SK-N-SH treated with all-trans-retinoic acid at 6 μM for 48 hours (cell line): ENCODE measurements at regions not wholly inside any gene's neighbourhood (a gene's known extent, or its start where the extent isn't known, plus 50 kb on each side); places are given as distances from the start of the nearest gene placed in this dataset.

Experiments
- ARNTL ChIP-seq: fragments of 450-650 bp; formaldehyde crosslinking; IDR thresholded peaks from 2 replicates; pipeline ENCODE4 v1.5.0; 2020; ENCODE audit warnings: low read depth, mild to moderate bottlenecking, moderate library complexity, borderline replicate concordance
- TOX ChIP-seq: fragments of 250-450 bp; sonication (Bioruptor Pico); IDR thresholded peaks from 2 replicates; pipeline ENCODE4 v1.8.0; 2021; ENCODE audit warnings: mild to moderate bottlenecking, moderate library complexity, borderline replicate concordance
- TF ChIP-seq, protein P1 (sequence below): fragments of 250-450 bp; sonication (Bioruptor Pico); IDR thresholded peaks from 2 replicates; pipeline ENCODE4 v1.5.1; 2020; ENCODE audit warnings: low read depth, mild to moderate bottlenecking, moderate library complexity

DNA sequence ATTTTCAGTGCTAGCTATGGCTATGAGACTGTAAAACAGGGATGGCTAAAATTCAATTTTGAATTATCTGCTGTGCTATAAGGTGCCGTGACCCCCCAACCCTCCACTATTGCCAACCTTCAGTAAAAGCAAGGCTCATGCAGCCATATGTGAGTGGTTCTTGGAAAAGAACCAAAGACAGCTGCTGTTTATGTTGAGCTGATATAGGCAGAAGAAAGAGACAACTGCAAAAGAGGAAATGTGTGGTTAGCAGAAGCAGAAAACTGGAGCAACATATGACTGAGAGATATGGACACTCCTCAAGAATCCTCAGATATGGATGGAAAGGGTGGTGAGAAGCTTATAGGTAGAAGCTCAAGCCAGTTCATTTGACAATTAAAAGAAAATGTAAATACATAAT, 200.3 kb downstream of the TLE1 start:
- no peak for TF ChIP-seq TOX (CRISPR knock-in tag)
- no peak for TF ChIP-seq ARNTL (CRISPR knock-in tag)
- TF ChIP-seq, protein P1, sequence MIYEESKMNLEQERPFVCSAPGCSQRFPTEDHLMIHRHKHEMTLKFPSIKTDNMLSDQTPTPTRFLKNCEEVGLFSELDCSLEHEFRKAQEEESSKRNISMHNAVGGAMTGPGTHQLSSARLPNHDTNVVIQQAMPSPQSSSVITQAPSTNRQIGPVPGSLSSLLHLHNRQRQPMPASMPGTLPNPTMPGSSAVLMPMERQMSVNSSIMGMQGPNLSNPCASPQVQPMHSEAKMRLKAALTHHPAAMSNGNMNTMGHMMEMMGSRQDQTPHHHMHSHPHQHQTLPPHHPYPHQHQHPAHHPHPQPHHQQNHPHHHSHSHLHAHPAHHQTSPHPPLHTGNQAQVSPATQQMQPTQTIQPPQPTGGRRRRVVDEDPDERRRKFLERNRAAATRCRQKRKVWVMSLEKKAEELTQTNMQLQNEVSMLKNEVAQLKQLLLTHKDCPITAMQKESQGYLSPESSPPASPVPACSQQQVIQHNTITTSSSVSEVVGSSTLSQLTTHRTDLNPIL (CRISPR knock-in tag), result no peak
